ENCODE measurements at regions not wholly inside any gene's neighbourhood (a gene's known extent, or its start where the extent isn't known, plus 50 kb on each side); places are given as distances from the start of the nearest gene placed in this dataset.
"Not testable (repeated sequence)": the region's sequence is repeated elsewhere in the genome, so short reads cannot be mapped to it uniquely, and the experiment has no call there.

- no peak for DNase-seq (ENCODE audit: low read depth)
These were observed 58.1 kb upstream of the FNDC3B start for GRCh38 chr3:171981271-171981605.

- no peak for DNase-seq (ENCODE audit: low read depth)
These were observed 56.5 kb upstream of the FNDC3B start for GRCh38 chr3:171982828-171983227.

DNA sequence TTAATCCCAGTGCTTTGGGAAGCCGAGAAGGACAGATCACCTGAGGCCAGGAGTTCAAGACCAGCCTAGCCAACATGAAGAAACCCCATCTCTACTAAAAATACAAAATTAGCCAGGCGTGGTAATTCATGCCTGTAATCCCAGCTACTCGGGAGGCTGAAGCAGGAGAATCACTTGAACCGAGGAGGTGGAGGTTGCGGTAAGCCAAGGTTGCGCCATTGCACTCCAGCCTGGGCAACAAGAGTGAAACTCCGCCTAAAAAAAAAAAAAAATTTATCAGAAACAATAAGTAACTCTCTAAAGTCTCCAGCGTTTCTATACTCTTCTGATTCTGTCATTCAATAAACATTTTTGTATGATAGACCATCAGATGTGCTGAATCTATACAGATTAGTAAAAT, 55.7 kb upstream of the FNDC3B start:
- not testable (repeated sequence) for DNase-seq (ENCODE audit: low read depth)

GRCh38 chr3:171984883-171985282, 54.5 kb upstream of the FNDC3B start:
- no peak for DNase-seq (ENCODE audit: low read depth)

GRCh38 chr3:171986176-171986575, 53.2 kb upstream of the FNDC3B start:
- no peak for DNase-seq (ENCODE audit: low read depth)

DNA sequence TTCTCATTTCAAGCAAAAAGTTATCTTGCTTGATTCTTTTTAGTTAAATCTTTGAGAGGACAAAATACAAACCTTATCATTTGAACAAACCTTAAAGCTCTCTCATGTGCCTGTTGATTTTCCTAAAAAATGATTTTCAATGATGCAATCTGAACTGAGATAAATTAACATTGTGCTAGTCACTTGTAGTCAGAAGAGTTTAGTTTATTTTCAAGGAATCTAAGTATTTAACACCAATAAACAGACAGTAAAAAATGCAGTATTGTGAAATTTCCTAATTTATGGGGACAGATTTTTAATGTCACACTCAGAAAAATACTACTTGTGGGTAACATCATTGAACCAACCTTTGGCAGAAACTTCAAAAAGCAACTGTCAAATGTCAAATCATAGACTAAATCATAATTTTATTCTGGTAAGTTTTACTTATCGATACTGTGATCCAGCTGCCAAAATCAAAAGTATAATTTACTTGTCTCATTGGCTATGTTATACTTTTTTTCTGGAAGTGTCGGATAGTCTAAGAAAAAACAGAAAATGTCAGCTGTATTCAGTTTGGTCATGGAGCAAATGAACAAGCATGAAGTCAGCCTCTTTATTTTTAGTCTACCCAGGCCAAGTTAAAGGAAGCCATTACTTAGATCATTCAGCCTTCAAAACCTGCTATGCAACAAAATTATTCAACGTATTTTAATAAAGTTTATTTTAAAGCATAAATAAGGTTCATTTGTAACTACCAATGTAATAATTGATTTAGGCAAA, 52.4 kb upstream of the FNDC3B start:
- DNase-seq (ENCODE audit: low read depth), result no peak
